ENCODE measurements at regions not wholly inside any gene's neighbourhood (a gene's known extent, or its start where the extent isn't known, plus 50 kb on each side); places are given as distances from the start of the nearest gene placed in this dataset.

- H3K27ac ChIP-seq (ENCODE audit: low read depth in 2 of 2, low read length in 2 of 2): no peak overlapping the region
- intact Hi-C loops (cut with DNase I): no loop called here
- no peak for FAIRE-seq
Measured at GRCh38 chr1:172774561-172774960, 115.7 kb downstream of the FASLG start.

GRCh38 chr1:172775606-172776005 is 116.7 kb downstream of the FASLG start:
- no peak overlapping the region for H3K9ac ChIP-seq (ENCODE audit: low read length in 3 of 3)
- no peaks in the 10 kb centered on the region for H3K4me1 ChIP-seq (ENCODE audit: control insufficient read depth in 2 of 3, insufficient read depth in 2 of 3, low read depth in 1 of 3, low read length in 3 of 3)
- H3K4me3 ChIP-seq (ENCODE audit: low read length in 3 of 3): no peak overlapping the region
- DNase-seq (peak in 1 of 5 donors; percentile 2), FAIRE-seq (no peak)
- H3K27me3 ChIP-seq (ENCODE audit: control insufficient read depth, insufficient read depth, low read length): no peaks in the 10 kb centered on the region
- H3K36me3 ChIP-seq (ENCODE audit: control insufficient read depth in 2 of 3, insufficient read depth in 3 of 3, low read length in 3 of 3): no peaks in the 10 kb centered on the region
- no peaks in the 10 kb centered on the region for H3K9me3 ChIP-seq (ENCODE audit: control insufficient read depth in 2 of 3, insufficient read depth in 1 of 3, low read length in 3 of 3)
- no peak for TF ChIP-seq CTCF (IDR thresholded peaks at IDR 0.05; ENCODE audit: borderline replicate concordance, extremely low read depth, insufficient read depth)
- no peak overlapping the region for H3K27ac ChIP-seq (ENCODE audit: low read depth in 2 of 2, low read length in 2 of 2)
- intact Hi-C loops (cut with DNase I): no loop called here

More at GRCh38 chr1:172774561-172774960, 115.7 kb downstream of the FASLG start:
- no peak for TF ChIP-seq CTCF (IDR thresholded peaks at IDR 0.05; ENCODE audit: borderline replicate concordance, extremely low read depth, insufficient read depth)
- Histone ChIP-seq H3K4me3 (ENCODE audit: low read length in 3 of 3) (no peak overlapping the region), H3K36me3 (ENCODE audit: control insufficient read depth in 2 of 3, insufficient read depth in 3 of 3, low read length in 3 of 3) (no peaks in the 10 kb centered on the region), H3K9ac (ENCODE audit: low read length in 3 of 3) (no peak overlapping the region), H3K9me3 (ENCODE audit: control insufficient read depth in 2 of 3, insufficient read depth in 1 of 3, low read length in 3 of 3) (no peaks in the 10 kb centered on the region), H3K27me3 (ENCODE audit: control insufficient read depth, insufficient read depth, low read length) (no peaks in the 10 kb centered on the region), H3K4me1 (ENCODE audit: control insufficient read depth in 2 of 3, insufficient read depth in 2 of 3, low read depth in 1 of 3, low read length in 3 of 3) (no peaks in the 10 kb centered on the region)
- no peak for DNase-seq

GRCh38 chr1:172776071-172776470 is 117.2 kb downstream of the FASLG start:
- no peak for DNase-seq
- FAIRE-seq: no peak
- no peak for TF ChIP-seq CTCF (IDR thresholded peaks at IDR 0.05; ENCODE audit: borderline replicate concordance, extremely low read depth, insufficient read depth)
- H3K36me3 ChIP-seq (ENCODE audit: control insufficient read depth in 2 of 3, insufficient read depth in 3 of 3, low read length in 3 of 3): no peaks in the 10 kb centered on the region
- no peaks in the 10 kb centered on the region for H3K4me1 ChIP-seq (ENCODE audit: control insufficient read depth in 2 of 3, insufficient read depth in 2 of 3, low read depth in 1 of 3, low read length in 3 of 3)
- H3K4me3 ChIP-seq (ENCODE audit: low read length in 3 of 3): no peak overlapping the region
- no peaks in the 10 kb centered on the region for H3K27me3 ChIP-seq (ENCODE audit: control insufficient read depth, insufficient read depth, low read length)
- intact Hi-C loops (cut with DNase I): no loop called here
- H3K9ac ChIP-seq (ENCODE audit: low read length in 3 of 3): no peak overlapping the region
- no peak overlapping the region for H3K27ac ChIP-seq (ENCODE audit: low read depth in 2 of 2, low read length in 2 of 2)
- H3K9me3 ChIP-seq (ENCODE audit: control insufficient read depth in 2 of 3, insufficient read depth in 1 of 3, low read length in 3 of 3): no peaks in the 10 kb centered on the region

GRCh38 chr1:172777767-172778166 is 118.9 kb downstream of the FASLG start:
- intact Hi-C loops (cut with DNase I): no loop called here
- H3K27me3 ChIP-seq (ENCODE audit: control insufficient read depth, insufficient read depth, low read length): no peaks in the 10 kb centered on the region
- no peak overlapping the region for H3K9ac ChIP-seq (ENCODE audit: low read length in 3 of 3)
- H3K4me3 ChIP-seq (ENCODE audit: low read length in 3 of 3): no peak overlapping the region
- FAIRE-seq (no peak), DNase-seq (no peak)
- no peak overlapping the region for H3K27ac ChIP-seq (ENCODE audit: low read depth in 2 of 2, low read length in 2 of 2)
- H3K9me3 ChIP-seq (ENCODE audit: control insufficient read depth in 2 of 3, insufficient read depth in 1 of 3, low read length in 3 of 3): no peaks in the 10 kb centered on the region
- no peak for TF ChIP-seq CTCF (IDR thresholded peaks at IDR 0.05; ENCODE audit: borderline replicate concordance, extremely low read depth, insufficient read depth)
- H3K4me1 ChIP-seq (ENCODE audit: control insufficient read depth in 2 of 3, insufficient read depth in 2 of 3, low read depth in 1 of 3, low read length in 3 of 3): no peaks in the 10 kb centered on the region
- H3K36me3 ChIP-seq (ENCODE audit: control insufficient read depth in 2 of 3, insufficient read depth in 3 of 3, low read length in 3 of 3): no peaks in the 10 kb centered on the region
